ENCODE measurements at regions not wholly inside any gene's neighbourhood (a gene's known extent, or its start where the extent isn't known, plus 50 kb on each side); places are given as distances from the start of the nearest gene placed in this dataset.

DNA sequence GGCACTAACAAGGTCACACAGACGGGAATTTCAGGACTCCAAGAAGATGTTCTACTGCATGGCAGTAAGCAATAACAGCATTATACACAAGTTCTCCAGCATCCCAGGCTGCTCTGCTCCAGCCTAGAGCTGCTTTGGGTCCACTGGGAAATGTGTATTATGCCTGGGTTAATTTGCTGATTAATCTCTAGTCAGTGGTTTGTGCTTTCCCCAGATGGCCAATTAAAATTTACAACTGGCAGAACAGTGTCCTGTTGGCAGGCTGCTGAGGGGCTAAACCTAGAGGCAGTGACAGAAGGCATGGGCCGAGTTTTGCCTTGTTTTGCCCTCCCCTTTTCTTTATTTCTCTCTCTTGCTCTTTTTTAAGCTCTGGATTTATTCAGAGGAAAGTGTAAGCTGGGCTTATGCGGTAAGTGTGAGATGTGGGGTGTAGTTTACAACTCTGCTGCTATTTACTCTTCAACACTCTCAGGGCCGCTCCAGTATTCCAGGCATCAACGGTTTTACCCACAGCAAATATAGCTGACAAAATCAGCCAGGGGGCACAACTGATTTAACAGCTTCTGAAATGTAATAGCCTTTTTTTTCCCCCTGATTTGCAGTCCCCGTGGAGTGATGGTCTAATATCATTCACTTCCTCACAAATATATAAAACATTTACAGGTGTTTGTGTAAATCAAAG is 348.0 kb downstream of the GPD2 start:
- no peak overlapping the region for H3K4me3 Mint-ChIP-seq
- no peaks in the 10 kb centered on the region for H3K79me2 ChIP-seq (ENCODE audit: control insufficient read depth, insufficient read depth, low read length)
- no peak for TF ChIP-seq EZH2 (IDR thresholded peaks at IDR 0.05; ENCODE audit: borderline replicate concordance, insufficient read depth, low read depth, low read length, poor library complexity, severe bottlenecking)
- TF ChIP-seq, protein P1, sequence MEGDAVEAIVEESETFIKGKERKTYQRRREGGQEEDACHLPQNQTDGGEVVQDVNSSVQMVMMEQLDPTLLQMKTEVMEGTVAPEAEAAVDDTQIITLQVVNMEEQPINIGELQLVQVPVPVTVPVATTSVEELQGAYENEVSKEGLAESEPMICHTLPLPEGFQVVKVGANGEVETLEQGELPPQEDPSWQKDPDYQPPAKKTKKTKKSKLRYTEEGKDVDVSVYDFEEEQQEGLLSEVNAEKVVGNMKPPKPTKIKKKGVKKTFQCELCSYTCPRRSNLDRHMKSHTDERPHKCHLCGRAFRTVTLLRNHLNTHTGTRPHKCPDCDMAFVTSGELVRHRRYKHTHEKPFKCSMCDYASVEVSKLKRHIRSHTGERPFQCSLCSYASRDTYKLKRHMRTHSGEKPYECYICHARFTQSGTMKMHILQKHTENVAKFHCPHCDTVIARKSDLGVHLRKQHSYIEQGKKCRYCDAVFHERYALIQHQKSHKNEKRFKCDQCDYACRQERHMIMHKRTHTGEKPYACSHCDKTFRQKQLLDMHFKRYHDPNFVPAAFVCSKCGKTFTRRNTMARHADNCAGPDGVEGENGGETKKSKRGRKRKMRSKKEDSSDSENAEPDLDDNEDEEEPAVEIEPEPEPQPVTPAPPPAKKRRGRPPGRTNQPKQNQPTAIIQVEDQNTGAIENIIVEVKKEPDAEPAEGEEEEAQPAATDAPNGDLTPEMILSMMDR (IDR thresholded peaks at IDR 0.05), result no peak
- DNase-seq, result no peak
- H3K9me3 Mint-ChIP-seq (ENCODE audit: insufficient read depth), result no peaks in the 10 kb centered on the region
- no peak overlapping the region for H3K27ac ChIP-seq (ENCODE audit: low read length in 2 of 2)
- H3K27me3 ChIP-seq (replicated peaks in 1 of 4; ENCODE audit: control extremely low read depth in 1 of 4, control insufficient read depth in 3 of 4, insufficient read depth in 4 of 4, low read length in 3 of 4), result no peaks in the 10 kb centered on the region
- WGBS (ENCODE audit: insufficient coverage), result 83% methylated on average over 3 of the region's 6 CpGs
- H3K9me3 ChIP-seq (ENCODE audit: control extremely low read depth in 1 of 3, control insufficient read depth in 2 of 3, insufficient read depth in 1 of 3, low read length in 2 of 3), result no peaks in the 10 kb centered on the region
- intact Hi-C loops (cut with micrococcal nuclease), result no loop called here
- no peak overlapping the region for H3K27ac Mint-ChIP-seq
- POLR2A ChIA-PET, result no interaction called here
- no peak overlapping the region for H2AFZ ChIP-seq (ENCODE audit: insufficient read depth, low read depth, low read length, poor library complexity, severe bottlenecking)
- H3K9ac ChIP-seq (ENCODE audit: low read length), result no peak overlapping the region
- no peak for ATAC-seq (ENCODE audit: low read depth)
- CTCF ChIA-PET, result no interaction called here
- no peaks in the 10 kb centered on the region for H4K20me1 ChIP-seq (ENCODE audit: control insufficient read depth, insufficient read depth, low read length, poor library complexity, severe bottlenecking)
- H3K4me1 Mint-ChIP-seq, result no peaks in the 10 kb centered on the region
- H3K4me3 ChIP-seq (ENCODE audit: control extremely low read depth in 1 of 5, extremely low read depth in 1 of 5, insufficient read depth in 1 of 5, low read depth in 2 of 5, low read length in 4 of 5), result no peak overlapping the region
- H3K4me2 ChIP-seq (replicated peaks; ENCODE audit: low read depth, low read length, poor library complexity, severe bottlenecking), result no peak overlapping the region
- H3K4me1 ChIP-seq (ENCODE audit: control insufficient read depth in 2 of 2, insufficient read depth in 2 of 2, low read length in 2 of 2), result no peaks in the 10 kb centered on the region
- no peaks in the 10 kb centered on the region for H3K36me3 ChIP-seq (replicated peaks in 1 of 2; ENCODE audit: control extremely low read depth in 1 of 2, control insufficient read depth in 1 of 2, extremely low read depth in 1 of 2, insufficient read depth in 2 of 2, low read length in 1 of 2)
- H3K27me3 Mint-ChIP-seq, result no peaks in the 10 kb centered on the region

DNA sequence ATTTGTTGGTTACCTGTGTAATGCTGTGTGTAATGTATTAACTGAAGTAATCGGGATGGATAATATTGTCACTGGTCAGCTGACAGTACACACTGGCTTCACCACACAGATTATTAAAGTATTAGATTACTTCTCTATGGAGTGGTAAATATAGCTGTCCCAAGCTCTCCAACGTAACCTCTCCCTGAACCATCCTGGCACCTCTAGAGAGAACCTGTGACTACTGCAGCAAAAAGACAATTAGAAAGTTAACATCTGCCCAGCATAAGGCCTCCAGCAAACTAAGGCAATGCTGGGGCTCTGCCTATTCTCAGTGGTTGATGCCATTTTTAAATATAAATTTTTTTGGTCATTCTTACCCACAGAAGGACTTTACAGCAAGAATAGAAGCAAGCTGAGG is 351.3 kb downstream of the GPD2 start:
- no peaks in the 10 kb centered on the region for H3K9me3 Mint-ChIP-seq (ENCODE audit: insufficient read depth)
- no peak overlapping the region for H3K4me3 Mint-ChIP-seq
- Histone ChIP-seq H3K79me2 (ENCODE audit: control insufficient read depth, insufficient read depth, low read length) (no peaks in the 10 kb centered on the region), H3K9me3 (ENCODE audit: control extremely low read depth in 1 of 3, control insufficient read depth in 2 of 3, insufficient read depth in 1 of 3, low read length in 2 of 3) (no peaks in the 10 kb centered on the region), H3K9ac (ENCODE audit: low read length) (no peak overlapping the region), H3K4me1 (ENCODE audit: control insufficient read depth in 2 of 2, insufficient read depth in 2 of 2, low read length in 2 of 2) (no peaks in the 10 kb centered on the region), H3K4me2 (replicated peaks; ENCODE audit: low read depth, low read length, poor library complexity, severe bottlenecking) (no peak overlapping the region), H3K4me3 (ENCODE audit: control extremely low read depth in 1 of 5, extremely low read depth in 1 of 5, insufficient read depth in 1 of 5, low read depth in 2 of 5, low read length in 4 of 5) (no peak overlapping the region), H3K36me3 (replicated peaks in 1 of 2; ENCODE audit: control extremely low read depth in 1 of 2, control insufficient read depth in 1 of 2, extremely low read depth in 1 of 2, insufficient read depth in 2 of 2, low read length in 1 of 2) (no peaks in the 10 kb centered on the region), H3K27me3 (replicated peaks in 1 of 4; ENCODE audit: control extremely low read depth in 1 of 4, control insufficient read depth in 3 of 4, insufficient read depth in 4 of 4, low read length in 3 of 4) (no peaks in the 10 kb centered on the region), H3K27ac (ENCODE audit: low read length in 2 of 2) (no peak overlapping the region), H4K20me1 (ENCODE audit: control insufficient read depth, insufficient read depth, low read length, poor library complexity, severe bottlenecking) (no peaks in the 10 kb centered on the region), H2AFZ (ENCODE audit: insufficient read depth, low read depth, low read length, poor library complexity, severe bottlenecking) (no peak overlapping the region)
- no peak for ATAC-seq (ENCODE audit: low read depth)
- TF ChIP-seq, protein P1 (IDR thresholded peaks at IDR 0.05), result no peak
- no peak for TF ChIP-seq EZH2 (IDR thresholded peaks at IDR 0.05; ENCODE audit: borderline replicate concordance, insufficient read depth, low read depth, low read length, poor library complexity, severe bottlenecking)
- no peak for DNase-seq
- no CpG with 5 or more reads among the region's 2 CpGs for WGBS (ENCODE audit: insufficient coverage)
- ChIA-PET POLR2A (no interaction called here), CTCF (no interaction called here)
- no peaks in the 10 kb centered on the region for H3K27me3 Mint-ChIP-seq
- intact Hi-C loops (cut with micrococcal nuclease), result no loop called here
- no peak overlapping the region for H3K27ac Mint-ChIP-seq
- H3K4me1 Mint-ChIP-seq, result no peaks in the 10 kb centered on the region

All from B cell (primary cell).